Inflammatory macrophage treated with lipopolysaccharide for 1 hour (primary cell): ENCODE measurements at regions not wholly inside any gene's neighbourhood (a gene's known extent, or its start where the extent isn't known, plus 50 kb on each side); places are given as distances from the start of the nearest gene placed in this dataset.
"Not testable (repeated sequence)": the region's sequence is repeated elsewhere in the genome, so short reads cannot be mapped to it uniquely, and the experiment has no call there.

Source experiments
- DNase-seq, 2 donors: peaks; one replicate each; pipeline ENCODE4 v3.0.0-alpha.2; 2020 to 2022

DNA sequence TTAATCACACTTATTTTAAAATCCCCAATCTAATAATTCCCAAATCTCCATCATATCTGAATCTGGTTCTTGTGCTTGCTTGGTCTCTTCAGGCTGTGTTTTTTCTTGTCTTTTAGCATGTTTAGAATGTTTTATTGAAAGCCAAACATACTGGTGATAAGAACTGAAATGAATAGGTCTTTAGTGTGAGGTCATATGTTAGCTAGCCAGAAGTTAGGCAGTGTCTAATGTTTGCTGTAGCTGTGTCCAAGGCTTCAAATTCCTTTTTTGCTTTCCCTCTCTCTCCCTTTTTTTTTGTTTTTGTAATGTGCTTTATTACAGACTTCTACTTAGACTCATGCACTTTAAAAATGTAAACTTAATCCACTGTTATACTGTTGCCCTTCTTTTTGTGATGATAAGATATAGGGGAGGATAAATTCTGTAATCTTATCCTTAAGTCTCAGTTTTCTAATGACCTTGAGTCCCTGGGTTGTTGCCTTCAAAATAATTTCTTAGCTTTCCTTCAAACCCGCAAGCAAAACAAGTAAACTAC is 725.1 kb downstream of the BRINP3 start:
- DNase-seq, result no peak

GRCh38 chr1:189755100-189755499 is 722.6 kb downstream of the BRINP3 start:
- not testable (repeated sequence) for DNase-seq

GRCh38 chr1:189764391-189765320 is 713.0 kb downstream of the BRINP3 start:
- no peak for DNase-seq

DNA sequence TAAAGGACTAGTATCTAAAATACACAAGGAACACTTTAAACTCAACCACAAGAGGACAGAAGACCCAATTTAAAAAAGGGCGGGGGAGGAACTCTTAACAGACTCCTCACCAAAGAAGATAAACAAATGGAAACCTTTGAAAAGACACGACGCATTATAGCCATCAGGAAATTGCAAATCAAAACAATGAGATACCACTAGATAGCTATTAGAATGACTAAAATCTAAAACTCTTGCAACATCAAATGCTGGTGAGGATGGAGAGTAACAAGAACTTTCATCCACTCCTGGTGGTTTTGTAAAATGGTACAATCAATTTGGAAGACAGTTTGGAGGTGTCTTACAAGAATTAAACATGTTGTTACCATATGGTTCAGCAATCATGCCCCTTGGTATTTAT is 708.2 kb downstream of the BRINP3 start:
- DNase-seq, result no peak

- DNase-seq, result no peak
Observed at GRCh38 chr1:189774721-189775287, 702.9 kb downstream of the BRINP3 start.

- no peak for DNase-seq
Observed at GRCh38 chr1:189775343-189775742, 702.3 kb downstream of the BRINP3 start.

DNA sequence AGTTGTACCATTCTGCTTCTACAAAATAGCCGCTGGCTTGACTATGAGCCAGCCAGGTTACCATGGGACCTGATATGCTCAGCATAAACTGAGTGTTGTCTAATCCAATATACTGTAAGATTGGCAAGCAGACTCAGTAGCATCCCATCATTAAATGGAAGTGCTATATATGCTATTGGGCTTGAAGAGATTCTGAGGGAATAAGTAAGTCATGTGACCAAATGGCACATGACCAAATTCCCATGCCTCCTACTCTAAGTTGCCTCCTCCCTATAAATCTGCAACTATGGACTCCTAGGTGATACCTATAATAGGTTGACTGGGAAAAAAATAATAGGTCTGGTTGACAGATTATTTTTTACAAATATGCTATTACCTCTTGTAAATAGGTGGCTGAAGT is 698.6 kb downstream of the BRINP3 start:
- no peak for DNase-seq

- DNase-seq, result no peak
Observed at GRCh38 chr1:189782295-189782694, 695.4 kb downstream of the BRINP3 start.

- DNase-seq, result no peak
Observed at GRCh38 chr1:189783456-189783855, 694.2 kb downstream of the BRINP3 start.

DNA sequence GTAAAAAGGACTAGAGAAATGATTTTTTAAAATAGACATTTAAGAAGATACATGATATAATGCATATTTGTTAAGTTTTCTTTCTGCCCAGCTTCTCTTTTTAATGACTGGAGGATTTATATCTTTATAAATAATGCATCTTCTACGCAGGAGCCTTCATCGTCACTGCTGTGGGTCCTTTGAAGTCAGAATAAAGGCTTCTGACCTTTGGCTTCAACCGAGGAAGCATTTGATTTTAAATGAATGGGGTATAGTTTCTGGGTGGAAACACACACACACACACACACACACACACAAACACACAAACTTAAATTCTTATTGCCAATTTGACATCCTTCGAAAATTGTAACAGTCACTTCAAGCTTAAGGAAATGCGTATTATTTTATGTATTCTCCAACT is 690.9 kb downstream of the BRINP3 start:
- no peak for DNase-seq

GRCh38 chr1:189787201-189787600 is 690.5 kb downstream of the BRINP3 start:
- no peak for DNase-seq

- no peak for DNase-seq
Observed at GRCh38 chr1:189790335-189790734, 687.3 kb downstream of the BRINP3 start.

- DNase-seq, result no peak
Observed at GRCh38 chr1:189803364-189803763, 674.3 kb downstream of the BRINP3 start.

- DNase-seq, result no peak
Observed at GRCh38 chr1:189804352-189804751, 673.3 kb downstream of the BRINP3 start.

DNA sequence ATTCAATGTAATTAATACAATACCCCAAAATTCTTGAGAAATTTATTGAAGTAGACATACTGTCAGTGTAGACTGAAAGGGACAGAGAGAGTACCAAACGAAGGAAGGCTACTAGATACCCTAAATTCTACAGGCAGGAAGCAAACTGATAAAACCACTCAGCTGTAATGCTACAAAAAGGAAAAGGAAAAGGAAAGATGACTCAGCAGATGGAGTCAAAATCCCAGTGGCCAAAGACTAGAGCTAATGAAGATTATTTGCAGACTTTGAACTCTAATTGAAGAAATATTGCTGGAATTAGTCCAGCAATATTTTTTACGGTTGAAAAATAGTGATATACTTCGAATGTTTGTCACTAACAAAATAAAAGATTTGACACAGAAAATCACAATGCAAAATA is 671.9 kb downstream of the BRINP3 start:
- no peak for DNase-seq

DNA sequence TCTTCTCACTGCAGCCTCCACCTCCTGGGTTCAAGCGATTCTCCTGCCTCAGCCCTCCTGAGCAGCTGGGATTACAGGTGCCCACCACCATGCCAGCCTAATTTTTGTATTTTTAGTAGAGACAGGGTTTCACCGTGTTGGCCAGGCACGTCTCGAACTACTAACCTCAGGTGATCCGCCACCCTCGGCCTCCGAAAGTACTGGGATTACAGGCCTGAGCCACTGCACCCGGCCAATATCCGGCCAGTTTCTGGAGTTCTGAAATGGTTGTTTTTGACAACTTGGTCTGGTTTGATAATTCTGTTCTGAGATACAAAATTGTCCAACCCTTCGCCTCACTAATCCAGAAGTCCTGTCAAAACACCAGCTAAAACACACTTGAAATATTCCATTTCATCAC is 667.0 kb downstream of the BRINP3 start:
- not testable (repeated sequence) for DNase-seq

- DNase-seq, result no peak
Observed at GRCh38 chr1:189811960-189812359, 665.7 kb downstream of the BRINP3 start.

DNA sequence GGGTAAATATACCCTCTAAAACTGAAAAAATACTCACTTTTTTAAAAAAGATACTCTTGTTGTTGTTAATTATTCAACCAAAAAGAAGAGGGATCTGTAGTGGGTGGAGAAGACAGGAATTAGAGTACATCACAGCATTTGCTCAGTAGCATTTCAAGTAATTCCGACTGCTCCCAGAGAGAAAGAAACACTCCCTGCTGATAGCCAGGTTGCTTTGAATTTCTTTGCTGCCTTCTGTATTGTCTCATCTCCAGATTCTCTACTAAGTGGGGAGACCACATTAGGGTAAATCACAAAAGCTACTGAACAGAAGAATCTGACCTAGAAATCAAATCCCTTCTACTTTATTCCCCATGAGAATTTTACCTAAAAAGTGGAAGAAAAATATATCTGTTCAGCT is 661.1 kb downstream of the BRINP3 start:
- no peak for DNase-seq

GRCh38 chr1:189819751-189820150 is 657.9 kb downstream of the BRINP3 start:
- no peak for DNase-seq

GRCh38 chr1:189821833-189822232 is 655.8 kb downstream of the BRINP3 start:
- DNase-seq, result no peak

DNA sequence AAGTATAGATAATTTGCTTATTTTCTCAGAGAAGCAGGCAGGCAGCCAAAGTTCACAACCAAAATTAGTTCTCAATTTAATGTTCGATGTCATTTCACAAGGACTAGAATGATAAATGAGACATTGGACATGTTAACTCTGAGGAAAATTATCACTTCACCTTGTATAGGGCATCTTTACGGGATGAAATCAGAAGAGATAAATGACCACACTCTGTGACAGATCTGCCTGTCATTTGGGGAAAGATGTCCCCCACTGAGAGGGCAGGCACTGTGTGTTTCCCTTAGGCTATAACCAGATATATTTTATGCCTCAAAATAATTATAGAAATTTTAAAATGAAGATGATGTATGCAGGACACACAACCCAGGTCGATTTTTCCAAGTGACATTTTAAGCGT is 642.9 kb downstream of the BRINP3 start:
- no peak for DNase-seq

DNA sequence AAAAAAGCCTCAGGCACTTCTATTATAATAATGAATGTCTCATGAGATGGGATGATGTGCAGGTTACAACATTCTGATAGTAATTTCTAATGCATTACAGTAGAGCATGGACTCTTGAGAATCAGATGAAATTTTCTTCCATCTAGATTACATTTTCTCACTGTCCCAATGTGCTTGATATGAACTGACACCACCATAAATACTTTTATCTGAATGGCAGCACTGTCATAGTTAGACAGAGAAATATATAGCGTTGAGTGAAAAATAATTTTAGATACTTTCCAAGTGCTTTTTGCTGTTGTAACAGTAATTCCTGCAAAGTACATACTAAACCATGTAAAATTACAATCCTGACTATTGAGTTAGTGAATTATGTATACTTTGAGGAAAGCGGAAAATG is 630.1 kb downstream of the BRINP3 start:
- DNase-seq, result no peak

DNA sequence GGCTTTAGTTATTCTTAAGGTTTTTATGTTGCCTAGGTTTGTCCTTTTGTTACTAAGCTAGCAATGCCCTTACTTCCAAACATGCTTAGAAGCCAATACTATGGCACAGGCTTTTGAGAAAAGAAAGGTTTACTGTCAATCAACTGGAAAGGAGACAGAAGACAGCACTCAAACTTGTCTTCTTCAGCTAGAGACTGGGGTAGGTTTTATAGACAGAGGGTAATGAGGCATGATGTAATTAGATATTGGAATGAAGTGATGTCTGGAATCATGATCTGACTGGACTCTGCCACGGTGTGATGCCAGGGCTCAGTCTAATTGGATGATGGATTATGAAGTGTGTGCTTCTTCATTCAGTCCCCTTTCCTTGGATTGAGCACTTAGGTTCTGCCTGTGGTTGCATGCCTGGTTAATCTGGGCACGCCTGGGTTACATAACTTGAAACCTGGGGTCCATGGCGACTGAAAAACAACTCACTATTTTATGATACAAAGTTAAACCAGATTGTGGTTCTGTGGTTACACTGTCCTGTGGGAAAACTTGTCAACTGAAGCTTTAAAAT is 625.8 kb downstream of the BRINP3 start:
- no peak for DNase-seq
